Gastrocnemius medialis (tissue), 4 donors: ENCODE measurements at regions not wholly inside any gene's neighbourhood (a gene's known extent, or its start where the extent isn't known, plus 50 kb on each side); places are given as distances from the start of the nearest gene placed in this dataset.
A peak's percentile ranks its signal among the peaks of the same experiment; 100 is the strongest.

Experiments used
- ATAC-seq, 2 donors: fragments of 150-250 bp; one replicate each; pipeline ENCODE4 v1.9.1; 2016
- DNase-seq, 2 donors: peaks; one replicate each; pipeline ENCODE4 v3.0.0-alpha.2; 2019
- H3K27ac ChIP-seq, 4 donors: fragments of 200-600 bp; sonication (generic); 1 replicate in 1 of 4; 2 replicates in 3 of 4; pipeline ENCODE4 v1.5.1; 2016 to 2018; ENCODE audit warnings: mild to moderate bottlenecking in 2 of 4, moderate library complexity in 1 of 4
- H3K27me3 ChIP-seq, 3 donors: fragments of 200-600 bp; sonication (generic) in 2 of 3; 1 replicate in 1 of 3; 2 replicates in 2 of 3; pipeline versions ENCODE4 v1.5.1 to v1.6.0; 2016 to 2019; ENCODE audit warnings: mild to moderate bottlenecking in 1 of 3, moderate library complexity in 1 of 3
- H3K36me3 ChIP-seq, 2 donors: fragments of 200-600 bp; sonication (generic) in 1 of 2; one replicate each; pipeline ENCODE4 v1.5.1; 2017 to 2018
- H3K4me1 ChIP-seq, 2 donors: fragments of 200-600 bp; sonication (generic) in 1 of 2; one replicate each; pipeline ENCODE4 v1.5.1; 2016 to 2017; ENCODE audit warnings: mild to moderate bottlenecking in 2 of 2
- H3K4me3 ChIP-seq, 4 donors: fragments of 200-600 bp; sonication (generic) in 3 of 4; 1 replicate in 1 of 4; 2 replicates in 3 of 4; pipeline ENCODE4 v1.5.1; 2016 to 2019; ENCODE audit warnings: mild to moderate bottlenecking in 2 of 4
- H3K9me3 ChIP-seq, 3 donors: fragments of 200-600 bp; sonication (generic) in 2 of 3; 1 replicate in 1 of 3; 2 replicates in 2 of 3; pipeline ENCODE4 v1.5.1; 2016 to 2019
- CTCF ChIP-seq, 5 experiments: fragments of 450-650 bp in 3 of 5; fragments of 200-600 bp in 2 of 5; sonication (generic) in 2 of 5; IDR thresholded peaks in 4 of 5; conservative IDR thresholded peaks in 1 of 5; 1 replicate in 4 of 5; 2 replicates in 1 of 5; pipeline ENCODE4 v1.5.1; 2016 to 2019; ENCODE audit warnings: antibody characterized with exemption in 5 of 5, mild to moderate bottlenecking in 3 of 5, moderate library complexity in 3 of 5
- POLR2A ChIP-seq, 2 donors: fragments of 450-650 bp; IDR thresholded peaks; one replicate each; pipeline ENCODE4 v1.6.1; 2017; ENCODE audit warnings: antibody characterized with exemption in 2 of 2, mild to moderate bottlenecking in 2 of 2, moderate library complexity in 2 of 2
- in situ Hi-C, 4 donors: fragments of 200-750 bp; cut with MboI; loops; one replicate each; pipeline versions ENCODE4 v1.15.0 to v1.8.0; 2017; ENCODE audit warnings: low sequenced_read_pairs in 4 of 4
- intact Hi-C: fragments of 100-400 bp; cut with DNase I; formaldehyde crosslinking; loops from one replicate; pipeline ENCODE4 v1.15.1; 2023; ENCODE audit warnings: low total_unique reads

- Histone ChIP-seq H3K4me3 (no peak overlapping the region), H3K4me1 (no peaks in the 10 kb centered on the region), H3K27me3 (no peaks in the 10 kb centered on the region), H3K27ac (no peak overlapping the region), H3K36me3 (no peaks in the 10 kb centered on the region), H3K9me3 (no peaks in the 10 kb centered on the region)
- DNase-seq = no peak
- TF ChIP-seq CTCF (IDR thresholded peaks at IDR 0.05 in 4 of 5, conservative IDR thresholded peaks at IDR 0.05 in 1 of 5) = no peak
- TF ChIP-seq POLR2A (IDR thresholded peaks at IDR 0.05) = no peak
- intact Hi-C loops = no loop called here
- ATAC-seq = no peak
- in situ Hi-C loops = no loop called here
These were observed 223.2 kb upstream of the EXOC2 start for GRCh38 chr6:916131-916530.

DNA sequence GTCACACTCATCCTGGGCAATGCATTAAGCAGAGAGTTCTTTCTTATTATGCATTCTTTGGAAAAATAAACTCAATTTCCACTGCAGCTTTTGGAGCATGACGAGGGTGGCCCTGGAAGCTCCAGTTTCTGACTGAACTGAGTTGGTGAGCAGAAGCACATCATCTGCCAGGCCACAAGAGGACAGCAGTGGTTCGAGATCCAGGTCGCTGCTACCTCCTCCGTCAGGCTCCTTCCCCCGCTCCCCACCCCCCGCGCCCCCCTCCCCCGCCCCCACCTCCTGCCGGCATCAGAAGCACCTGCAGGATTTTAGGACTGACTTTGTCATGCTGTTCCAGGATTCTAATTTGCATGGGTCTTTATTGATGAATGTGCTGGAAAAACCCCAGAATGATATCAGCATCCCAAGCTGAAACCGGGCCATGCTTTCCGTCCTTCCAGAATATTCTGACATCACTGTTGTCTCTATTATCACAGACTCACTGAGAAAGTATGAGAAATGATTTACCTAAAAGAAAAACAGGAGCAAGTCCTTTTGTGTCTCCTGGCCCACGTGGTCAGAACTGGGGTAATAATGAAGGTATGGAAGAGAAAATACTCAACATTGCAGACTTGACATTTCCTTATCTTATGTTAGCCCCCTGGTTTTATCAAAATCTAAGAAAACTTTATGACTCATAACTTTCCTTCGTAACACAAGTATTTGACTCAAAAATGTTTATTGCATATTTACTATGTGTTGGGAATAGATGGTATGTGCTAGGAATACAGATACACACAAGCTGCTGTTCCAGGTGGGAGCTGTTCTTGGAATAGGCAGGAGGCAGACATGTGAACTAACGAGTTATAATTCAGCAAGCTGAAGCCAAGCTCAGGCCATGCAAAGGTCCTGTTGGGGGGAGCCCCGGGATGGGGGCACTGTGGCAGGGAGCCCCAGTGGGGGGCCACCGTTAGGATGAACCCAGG is 220.2 kb upstream of the EXOC2 start:
- TF ChIP-seq CTCF (IDR thresholded peaks at IDR 0.05 in 4 of 5, conservative IDR thresholded peaks at IDR 0.05 in 1 of 5) = peak in 2 of 5 experiments; percentile 27
- TF ChIP-seq POLR2A (IDR thresholded peaks at IDR 0.05) = no peak
- DNase-seq = no peak

GRCh38 chr6:907928-908327 is 215.0 kb upstream of the EXOC2 start:
- in situ Hi-C loops (no loop called here), intact Hi-C loops (no loop called here)
- no peak for TF ChIP-seq CTCF (IDR thresholded peaks at IDR 0.05 in 4 of 5, conservative IDR thresholded peaks at IDR 0.05 in 1 of 5)
- TF ChIP-seq POLR2A (IDR thresholded peaks at IDR 0.05) = no peak
- Histone ChIP-seq H3K27me3 (no peaks in the 10 kb centered on the region), H3K4me3 (no peak overlapping the region), H3K27ac (no peak overlapping the region), H3K36me3 (no peaks in the 10 kb centered on the region), H3K4me1 (no peaks in the 10 kb centered on the region), H3K9me3 (no peaks in the 10 kb centered on the region)
- DNase-seq (no peak), ATAC-seq (no peak)

More for the DNA sequence above, 220.2 kb upstream of the EXOC2 start:
- Histone ChIP-seq H3K27ac (no peak overlapping the region), H3K36me3 (no peaks in the 10 kb centered on the region), H3K27me3 (no peaks in the 10 kb centered on the region), H3K4me3 (no peak overlapping the region), H3K4me1 (no peaks in the 10 kb centered on the region), H3K9me3 (no peaks in the 10 kb centered on the region)
- intact Hi-C loops (loop anchor here (5.0 kb wide), 1 partner anchor 469 kb away; no protein-coding TSS in a partner anchor), in situ Hi-C loops (no loop called here)
- no peak for ATAC-seq

- DNase-seq (no peak), ATAC-seq (no peak)
- Histone ChIP-seq H3K27me3 (no peaks in the 10 kb centered on the region), H3K9me3 (no peaks in the 10 kb centered on the region), H3K36me3 (no peaks in the 10 kb centered on the region), H3K4me3 (no peak overlapping the region), H3K27ac (no peak overlapping the region), H3K4me1 (peaks cover 0 to 2% of the 10 kb centered on the region in 2 donors)
- in situ Hi-C loops (no loop called here), intact Hi-C loops (no loop called here)
- no peak for TF ChIP-seq POLR2A (IDR thresholded peaks at IDR 0.05)
- no peak for TF ChIP-seq CTCF (IDR thresholded peaks at IDR 0.05 in 4 of 5, conservative IDR thresholded peaks at IDR 0.05 in 1 of 5)
These were observed 214.0 kb upstream of the EXOC2 start for GRCh38 chr6:906920-907319.
